DOHH2 (cell line): ENCODE measurements at regions not wholly inside any gene's neighbourhood (a gene's known extent, or its start where the extent isn't known, plus 50 kb on each side); places are given as distances from the start of the nearest gene placed in this dataset.

Experiments
- H3F3A ChIP-seq: fragments of 200-600 bp; sonication (generic), shearing (Covaris generic); 2 replicates; pipeline ENCODE4 v1.6.0; 2016; ENCODE audit warnings: antibody characterized with exemption, mild to moderate bottlenecking; ENCODE audit not compliant: control insufficient read depth, insufficient read depth
- H3K27ac ChIP-seq: fragments of 200-600 bp; sonication (generic); 2 replicates; pipeline ENCODE4 v1.5.1; 2014; ENCODE audit warnings: low read depth, mild to moderate bottlenecking, low read length, moderate library complexity
- H3K27me3 ChIP-seq: fragments of 200-600 bp; sonication (generic); 2 replicates; pipeline ENCODE4 v1.6.1; 2014; ENCODE audit warnings: mild to moderate bottlenecking, low read length, mixed read lengths; ENCODE audit not compliant: control insufficient read depth
- H3K36me3 ChIP-seq: fragments of 200-600 bp; sonication (generic); 2 replicates; pipeline ENCODE4 v1.6.1; 2014; ENCODE audit warnings: mild to moderate bottlenecking, low read length, moderate library complexity, mixed read lengths; ENCODE audit not compliant: control insufficient read depth
- H3K4me1 ChIP-seq: fragments of 200-600 bp; sonication (generic); 2 replicates; pipeline ENCODE4 v1.6.1; 2014; ENCODE audit warnings: mild to moderate bottlenecking, low read length, mixed read lengths; ENCODE audit not compliant: control insufficient read depth
- H3K4me2 ChIP-seq: fragments of 200-600 bp; sonication (generic); 2 replicates; pipeline ENCODE4 v1.6.0; 2014; ENCODE audit warnings: mild to moderate bottlenecking, low read length, moderate library complexity
- H3K4me3 ChIP-seq: fragments of 200-600 bp; sonication (generic); 2 replicates; pipeline ENCODE4 v1.5.1; 2014; ENCODE audit warnings: mild to moderate bottlenecking, low read length, mixed read lengths
- H3K79me2 ChIP-seq: fragments of 200-600 bp; sonication (generic); 2 replicates; pipeline ENCODE4 v1.6.1; 2014; ENCODE audit warnings: mild to moderate bottlenecking, low read length, mixed read lengths; ENCODE audit not compliant: control insufficient read depth
- H3K9me2 ChIP-seq: fragments of 200-600 bp; sonication (generic); replicated peaks from 2 replicates; pipeline ENCODE4 v1.6.1; 2014; ENCODE audit warnings: mild to moderate bottlenecking, low read length, mixed read lengths; ENCODE audit not compliant: control insufficient read depth
- H3K9me3 ChIP-seq: fragments of 200-600 bp; sonication (generic); 2 replicates; pipeline ENCODE4 v1.6.1; 2014; ENCODE audit warnings: antibody characterized with exemption, low read length, mixed read lengths; ENCODE audit not compliant: control insufficient read depth, insufficient read depth
- H4K20me1 ChIP-seq: fragments of 200-600 bp; sonication (generic); 2 replicates; pipeline ENCODE4 v1.6.0; 2014; ENCODE audit warnings: low read depth, mild to moderate bottlenecking, antibody characterized with exemption, low read length, moderate library complexity; ENCODE audit not compliant: control insufficient read depth, insufficient read depth
- CTCF ChIP-seq: fragments of 200-600 bp; sonication (generic); IDR thresholded peaks from one replicate; pipeline ENCODE4 v1.5.1; 2014; ENCODE audit warnings: antibody characterized with exemption, mild to moderate bottlenecking, low read depth, low read length; ENCODE audit not compliant: poor library complexity, severe bottlenecking
- EZH2phosphoT487 ChIP-seq: fragments of 200-600 bp; sonication (generic); IDR thresholded peaks from 2 replicates; pipeline ENCODE4 v1.6.1; 2017; ENCODE audit warnings: borderline replicate concordance, mild to moderate bottlenecking, antibody characterized with exemption, low read length, moderate library complexity, mixed read lengths

GRCh38 chrX:15947648-15948317 lies 93.2 kb upstream of the AP1S2 start:
- Histone ChIP-seq H3K4me1 (no peaks in the 10 kb centered on the region), H3K27me3 (no peaks in the 10 kb centered on the region), H3K9me3 (no peaks in the 10 kb centered on the region), H3K36me3 (no peaks in the 10 kb centered on the region), H3K27ac (no peak overlapping the region), H3K79me2 (no peaks in the 10 kb centered on the region), H3K9me2 (no peaks in the 10 kb centered on the region), H3F3A (no peaks in the 10 kb centered on the region), H3K4me2 (no peak overlapping the region), H3K4me3 (no peak overlapping the region), H4K20me1 (no peaks in the 10 kb centered on the region)
- TF ChIP-seq CTCF (no peak), EZH2phosphoT487 (no peak)

GRCh38 chrX:15946783-15947580 lies 92.4 kb upstream of the AP1S2 start:
- Histone ChIP-seq H3K79me2 (no peaks in the 10 kb centered on the region), H3K36me3 (no peaks in the 10 kb centered on the region), H3K4me3 (no peak overlapping the region), H3K27ac (no peak overlapping the region), H3K4me1 (no peaks in the 10 kb centered on the region), H4K20me1 (no peaks in the 10 kb centered on the region), H3K9me2 (no peaks in the 10 kb centered on the region), H3K4me2 (no peak overlapping the region), H3F3A (no peaks in the 10 kb centered on the region), H3K9me3 (no peaks in the 10 kb centered on the region), H3K27me3 (no peaks in the 10 kb centered on the region)
- no peak for TF ChIP-seq CTCF

GRCh38 chrX:15943391-15943790 lies 88.8 kb upstream of the AP1S2 start:
- H3K27ac ChIP-seq: no peak overlapping the region
- TF ChIP-seq EZH2phosphoT487 (no peak), CTCF (no peak)
- H4K20me1 ChIP-seq: no peaks in the 10 kb centered on the region
- H3K4me2 ChIP-seq: no peak overlapping the region
- H3F3A ChIP-seq: no peaks in the 10 kb centered on the region
- H3K9me2 ChIP-seq: no peaks in the 10 kb centered on the region
- H3K36me3 ChIP-seq: no peaks in the 10 kb centered on the region
- H3K4me1 ChIP-seq: no peaks in the 10 kb centered on the region
- no peaks in the 10 kb centered on the region for H3K79me2 ChIP-seq
- H3K27me3 ChIP-seq: no peaks in the 10 kb centered on the region
- no peak overlapping the region for H3K4me3 ChIP-seq
- H3K9me3 ChIP-seq: no peaks in the 10 kb centered on the region
